DND-41 (cell line): ENCODE measurements at regions not wholly inside any gene's neighbourhood (a gene's known extent, or its start where the extent isn't known, plus 50 kb on each side); places are given as distances from the start of the nearest gene placed in this dataset.

Experiments used
- ATAC-seq: fragments of 200-7000 bp; cut with Tn5 transposase; 3 replicates; pipeline ENCODE4 v1.9.1; 2021; ENCODE audit warnings: low read depth; ENCODE audit not compliant: insufficient read depth
- DNase-seq: peaks from one replicate; pipeline ENCODE4 v3.0.0-alpha.2; 2020
- H2AFZ ChIP-seq: 2 replicates; pipeline ENCODE4 v1.6.0; 2012; ENCODE audit warnings: low read depth, low read length
- H3K27ac ChIP-seq: 2 replicates; pipeline ENCODE4 v1.5.1; 2012; ENCODE audit warnings: low read length, inconsistent platforms
- H3K27me3 ChIP-seq: fragments of 200-600 bp; sonication (generic); 2 replicates; pipeline ENCODE4 v1.6.0; 2012; ENCODE audit warnings: low read length, mild to moderate bottlenecking, inconsistent platforms; ENCODE audit not compliant: insufficient read depth, poor library complexity
- H3K36me3 ChIP-seq: 2 replicates; pipeline ENCODE4 v1.5.1; 2012; ENCODE audit warnings: low read length, inconsistent platforms; ENCODE audit not compliant: insufficient read depth
- H3K4me1 ChIP-seq: 2 replicates; pipeline ENCODE4 v1.5.1; 2012; ENCODE audit warnings: mild to moderate bottlenecking, low read length; ENCODE audit not compliant: insufficient read depth
- H3K4me2 ChIP-seq: 2 replicates; pipeline ENCODE4 v1.6.0; 2012; ENCODE audit warnings: mild to moderate bottlenecking, moderate library complexity, low read length, inconsistent platforms; ENCODE audit not compliant: insufficient read depth
- H3K4me3 ChIP-seq, 2 experiments: fragments of 200-600 bp in 1 of 2; shearing (Covaris generic) in 1 of 2; 2 replicates each; pipeline ENCODE4 v1.5.1; 2012 to 2016; ENCODE audit warnings: inconsistent platforms in 2 of 2, low read length in 2 of 2, mild to moderate bottlenecking in 2 of 2, low read depth in 1 of 2, moderate library complexity in 1 of 2
- H3K79me2 ChIP-seq: 2 replicates; pipeline ENCODE4 v1.6.0; 2012; ENCODE audit warnings: low read length, inconsistent platforms; ENCODE audit not compliant: insufficient read depth
- H3K9ac ChIP-seq: 2 replicates; pipeline ENCODE4 v1.6.0; 2012; ENCODE audit warnings: low read depth, mild to moderate bottlenecking, inconsistent platforms, low read length, moderate library complexity
- H3K9me3 ChIP-seq: 2 replicates; pipeline ENCODE4 v1.5.1; 2012; ENCODE audit warnings: low read length, moderate library complexity, mild to moderate bottlenecking, inconsistent platforms; ENCODE audit not compliant: insufficient read depth, severe bottlenecking
- H4K20me1 ChIP-seq: 2 replicates; pipeline ENCODE4 v1.6.0; 2012; ENCODE audit warnings: low read length; ENCODE audit not compliant: insufficient read depth
- CTCF ChIP-seq: IDR thresholded peaks from 2 replicates; pipeline ENCODE4 v1.5.1; 2012; ENCODE audit warnings: borderline replicate concordance, low read length, moderate library complexity, mild to moderate bottlenecking; ENCODE audit not compliant: poor library complexity, severe bottlenecking; ENCODE audit errors: extremely low read depth
- EZH2 ChIP-seq: IDR thresholded peaks from 3 replicates; pipeline ENCODE4 v1.6.1; 2012; ENCODE audit warnings: borderline replicate concordance, low read depth, mild to moderate bottlenecking, moderate library complexity, low read length, inconsistent platforms; ENCODE audit not compliant: severe bottlenecking

- TF ChIP-seq EZH2 (no peak), CTCF (no peak)
- H3K9ac ChIP-seq = no peak overlapping the region
- no peak for ATAC-seq
- no peak overlapping the region for H3K4me3 ChIP-seq
- H3K79me2 ChIP-seq = no peaks in the 10 kb centered on the region
- H3K27me3 ChIP-seq = no peaks in the 10 kb centered on the region
- no peak for DNase-seq
- H3K9me3 ChIP-seq = no peaks in the 10 kb centered on the region
- H4K20me1 ChIP-seq = no peaks in the 10 kb centered on the region
- no peak overlapping the region for H3K4me2 ChIP-seq
- H3K4me1 ChIP-seq = no peaks in the 10 kb centered on the region
- no peak overlapping the region for H2AFZ ChIP-seq
- no peaks in the 10 kb centered on the region for H3K36me3 ChIP-seq
- no peak overlapping the region for H3K27ac ChIP-seq
These were observed 861.3 kb downstream of the QKI start for GRCh38 chr6:164275773-164276172.

GRCh38 chr6:164274493-164274892 lies 860.0 kb downstream of the QKI start:
- Histone ChIP-seq H3K27ac (no peak overlapping the region), H3K9me3 (no peaks in the 10 kb centered on the region), H2AFZ (no peak overlapping the region), H3K27me3 (no peaks in the 10 kb centered on the region), H3K79me2 (no peaks in the 10 kb centered on the region), H3K4me3 (no peak overlapping the region), H4K20me1 (no peaks in the 10 kb centered on the region), H3K36me3 (no peaks in the 10 kb centered on the region), H3K9ac (no peak overlapping the region), H3K4me2 (no peak overlapping the region), H3K4me1 (no peaks in the 10 kb centered on the region)
- no peak for TF ChIP-seq EZH2
- TF ChIP-seq CTCF = no peak
- no peak for ATAC-seq
- DNase-seq = no peak

GRCh38 chr6:164273491-164273890 lies 859.0 kb downstream of the QKI start:
- TF ChIP-seq EZH2 = no peak
- TF ChIP-seq CTCF = no peak
- H3K79me2 ChIP-seq = no peaks in the 10 kb centered on the region
- ATAC-seq (no peak), DNase-seq (no peak)
- H4K20me1 ChIP-seq = no peaks in the 10 kb centered on the region
- H3K27ac ChIP-seq = no peak overlapping the region
- H3K4me2 ChIP-seq = no peak overlapping the region
- no peaks in the 10 kb centered on the region for H3K4me1 ChIP-seq
- H3K9me3 ChIP-seq = no peaks in the 10 kb centered on the region
- H3K36me3 ChIP-seq = no peaks in the 10 kb centered on the region
- no peak overlapping the region for H3K4me3 ChIP-seq
- no peak overlapping the region for H3K9ac ChIP-seq
- no peaks in the 10 kb centered on the region for H3K27me3 ChIP-seq
- no peak overlapping the region for H2AFZ ChIP-seq

GRCh38 chr6:164266851-164267250 lies 852.3 kb downstream of the QKI start:
- TF ChIP-seq CTCF (no peak), EZH2 (no peak)
- H3K27me3 ChIP-seq = no peaks in the 10 kb centered on the region

More at GRCh38 chr6:164266851-164267250, 852.3 kb downstream of the QKI start:
- Histone ChIP-seq H4K20me1 (no peaks in the 10 kb centered on the region), H3K79me2 (no peaks in the 10 kb centered on the region), H3K36me3 (no peaks in the 10 kb centered on the region), H2AFZ (no peak overlapping the region), H3K27ac (no peak overlapping the region), H3K9ac (no peak overlapping the region), H3K4me2 (no peak overlapping the region), H3K9me3 (no peaks in the 10 kb centered on the region), H3K4me3 (no peak overlapping the region), H3K4me1 (no peaks in the 10 kb centered on the region)
- no peak for DNase-seq
- ATAC-seq = no peak
